Karpas-422 (cell line): ENCODE measurements at regions not wholly inside any gene's neighbourhood (a gene's known extent, or its start where the extent isn't known, plus 50 kb on each side); places are given as distances from the start of the nearest gene placed in this dataset.

Experiments used
- DNase-seq: peaks from one replicate; pipeline ENCODE4 v3.0.0-alpha.2; 2015
- H2AFZ ChIP-seq: fragments of 200-600 bp; sonication (generic); 2 replicates; pipeline ENCODE4 v1.6.1; 2014; ENCODE audit warnings: antibody characterized with exemption, low read length, mixed read lengths
- H3K27ac ChIP-seq: fragments of 200-600 bp; sonication (generic); 2 replicates; pipeline ENCODE4 v1.5.1; 2014; ENCODE audit warnings: mild to moderate bottlenecking, low read length, moderate library complexity
- H3K27me3 ChIP-seq: fragments of 200-600 bp; sonication (generic); 2 replicates; pipeline ENCODE4 v1.6.1; 2014; ENCODE audit warnings: low read length, mixed read lengths
- H3K36me3 ChIP-seq: fragments of 200-600 bp; sonication (generic); 2 replicates; pipeline ENCODE4 v1.6.1; 2014; ENCODE audit warnings: low read length, mixed read lengths; ENCODE audit not compliant: insufficient read depth
- H3K4me1 ChIP-seq: fragments of 200-600 bp; sonication (generic); 2 replicates; pipeline ENCODE4 v1.6.1; 2014; ENCODE audit warnings: mild to moderate bottlenecking, low read length, mixed read lengths
- H3K4me2 ChIP-seq: fragments of 200-600 bp; sonication (generic); 2 replicates; pipeline ENCODE4 v1.6.1; 2014; ENCODE audit warnings: low read length, low read depth, mild to moderate bottlenecking; ENCODE audit not compliant: poor library complexity, severe bottlenecking
- H3K4me3 ChIP-seq: fragments of 200-600 bp; sonication (generic); 2 replicates; pipeline ENCODE4 v1.5.1; 2014; ENCODE audit warnings: mild to moderate bottlenecking, antibody characterized with exemption, low read length, mixed read lengths
- H3K79me2 ChIP-seq: fragments of 200-600 bp; sonication (generic); 2 replicates; pipeline ENCODE4 v1.6.1; 2014; ENCODE audit warnings: mild to moderate bottlenecking, low read length, mixed read lengths
- H3K9ac ChIP-seq: fragments of 200-600 bp; sonication (generic); 2 replicates; pipeline ENCODE4 v1.6.0; 2014; ENCODE audit warnings: low read length
- H3K9me2 ChIP-seq: fragments of 200-600 bp; sonication (generic), shearing (Covaris generic); replicated peaks from 2 replicates; pipeline ENCODE4 v1.6.0; 2014; ENCODE audit warnings: mild to moderate bottlenecking, low read length, moderate library complexity; ENCODE audit not compliant: insufficient read depth
- H3K9me3 ChIP-seq: fragments of 300-700, 200-600 bp; sonication (generic); 2 replicates; pipeline ENCODE4 v1.6.1; 2014; ENCODE audit warnings: low read length, mixed read lengths
- H4K20me1 ChIP-seq: fragments of 200-600 bp; sonication (generic); 2 replicates; pipeline ENCODE4 v1.6.1; 2014; ENCODE audit warnings: mild to moderate bottlenecking, antibody characterized with exemption, low read length, low read depth; ENCODE audit not compliant: insufficient read depth

- no peaks in the 10 kb centered on the region for H3K79me2 ChIP-seq
- H3K9me2 ChIP-seq = no peaks in the 10 kb centered on the region
- no peak overlapping the region for H3K4me2 ChIP-seq
- H3K27me3 ChIP-seq = no peaks in the 10 kb centered on the region
- H3K36me3 ChIP-seq = no peaks in the 10 kb centered on the region
- no peak overlapping the region for H3K9ac ChIP-seq
- no peak for DNase-seq
- H3K4me1 ChIP-seq = no peaks in the 10 kb centered on the region
- no peak overlapping the region for H3K4me3 ChIP-seq
- H3K9me3 ChIP-seq = peaks cover 19% of the 10 kb centered on the region; the same call in 1 of the 2 replicates
- H3K27ac ChIP-seq = no peak overlapping the region
- H2AFZ ChIP-seq = no peak overlapping the region
- H4K20me1 ChIP-seq = no peaks in the 10 kb centered on the region
Measured at GRCh38 chr3:174716956-174717505, 142.1 kb upstream of the NAALADL2 start.

GRCh38 chr3:174720717-174721116 is 138.4 kb upstream of the NAALADL2 start:
- no peaks in the 10 kb centered on the region for H3K79me2 ChIP-seq
- no peaks in the 10 kb centered on the region for H3K27me3 ChIP-seq
- no peaks in the 10 kb centered on the region for H3K36me3 ChIP-seq
- H3K9me2 ChIP-seq = no peaks in the 10 kb centered on the region
- no peaks in the 10 kb centered on the region for H3K4me1 ChIP-seq
- H2AFZ ChIP-seq = no peak overlapping the region
- H3K4me2 ChIP-seq = no peak overlapping the region
- H3K4me3 ChIP-seq = no peak overlapping the region
- H3K27ac ChIP-seq = no peak overlapping the region
- no peak for DNase-seq
- no peak overlapping the region for H3K9ac ChIP-seq
- peaks cover 12% of the 10 kb centered on the region; the same call in 1 of the 2 replicates for H3K9me3 ChIP-seq
- no peaks in the 10 kb centered on the region for H4K20me1 ChIP-seq

GRCh38 chr3:174725303-174725702 is 133.8 kb upstream of the NAALADL2 start:
- H3K79me2 ChIP-seq = no peaks in the 10 kb centered on the region
- H3K27me3 ChIP-seq = no peaks in the 10 kb centered on the region
- H3K4me3 ChIP-seq = no peak overlapping the region
- H2AFZ ChIP-seq = no peak overlapping the region
- H3K9ac ChIP-seq = no peak overlapping the region
- peaks cover 10% of the 10 kb centered on the region; the same call in 1 of the 2 replicates for H3K9me3 ChIP-seq
- DNase-seq = no peak
- no peaks in the 10 kb centered on the region for H3K4me1 ChIP-seq
- H3K9me2 ChIP-seq = no peaks in the 10 kb centered on the region
- no peaks in the 10 kb centered on the region for H4K20me1 ChIP-seq
- H3K36me3 ChIP-seq = no peaks in the 10 kb centered on the region
- no peak overlapping the region for H3K4me2 ChIP-seq
- H3K27ac ChIP-seq = no peak overlapping the region

GRCh38 chr3:174737966-174738365 is 121.2 kb upstream of the NAALADL2 start:
- no peaks in the 10 kb centered on the region for H3K36me3 ChIP-seq
- H3K27ac ChIP-seq = no peak overlapping the region
- peaks cover 30% of the 10 kb centered on the region for H3K9me3 ChIP-seq
- H3K9ac ChIP-seq = no peak overlapping the region
- no peak overlapping the region for H2AFZ ChIP-seq
- H4K20me1 ChIP-seq = no peaks in the 10 kb centered on the region
- no peak overlapping the region for H3K4me3 ChIP-seq
- DNase-seq = no peak
- H3K9me2 ChIP-seq = no peaks in the 10 kb centered on the region
- H3K4me2 ChIP-seq = no peak overlapping the region
- no peaks in the 10 kb centered on the region for H3K27me3 ChIP-seq
- H3K79me2 ChIP-seq = no peaks in the 10 kb centered on the region
- H3K4me1 ChIP-seq = no peaks in the 10 kb centered on the region

- no peak overlapping the region for H3K9ac ChIP-seq
- DNase-seq = no peak
- no peaks in the 10 kb centered on the region for H3K27me3 ChIP-seq
- H4K20me1 ChIP-seq = no peaks in the 10 kb centered on the region
- H3K79me2 ChIP-seq = no peaks in the 10 kb centered on the region
- H3K4me3 ChIP-seq = no peak overlapping the region
- H3K9me2 ChIP-seq = no peaks in the 10 kb centered on the region
- no peak overlapping the region for H3K27ac ChIP-seq
- H3K4me1 ChIP-seq = no peaks in the 10 kb centered on the region
- no peak overlapping the region for H3K4me2 ChIP-seq
- H3K36me3 ChIP-seq = no peaks in the 10 kb centered on the region
- no peak overlapping the region for H2AFZ ChIP-seq
- H3K9me3 ChIP-seq = peaks cover 8% of the 10 kb centered on the region
Measured at GRCh38 chr3:174749143-174749542, 110.0 kb upstream of the NAALADL2 start.

- Histone ChIP-seq H3K79me2 (no peaks in the 10 kb centered on the region), H3K4me2 (no peak overlapping the region), H2AFZ (no peak overlapping the region), H3K36me3 (no peaks in the 10 kb centered on the region), H3K9ac (no peak overlapping the region), H3K4me3 (no peak overlapping the region), H3K9me2 (no peaks in the 10 kb centered on the region), H3K4me1 (no peaks in the 10 kb centered on the region), H3K27ac (no peak overlapping the region), H3K27me3 (no peaks in the 10 kb centered on the region), H4K20me1 (no peaks in the 10 kb centered on the region), H3K9me3 (peaks cover 14% of the 10 kb centered on the region)
- DNase-seq = no peak
Measured at GRCh38 chr3:174755833-174756829, 103.0 kb upstream of the NAALADL2 start.

GRCh38 chr3:174758943-174759342 is 100.2 kb upstream of the NAALADL2 start:
- H3K9ac ChIP-seq = no peak overlapping the region
- H3K9me2 ChIP-seq = no peaks in the 10 kb centered on the region
- no peaks in the 10 kb centered on the region for H3K4me1 ChIP-seq
- no peaks in the 10 kb centered on the region for H3K79me2 ChIP-seq
- H2AFZ ChIP-seq = no peak overlapping the region
- H3K9me3 ChIP-seq = peaks cover 14% of the 10 kb centered on the region
- no peak for DNase-seq
- H4K20me1 ChIP-seq = no peaks in the 10 kb centered on the region
- H3K27me3 ChIP-seq = no peaks in the 10 kb centered on the region
- no peak overlapping the region for H3K4me2 ChIP-seq
- no peak overlapping the region for H3K27ac ChIP-seq
- H3K4me3 ChIP-seq = no peak overlapping the region
- H3K36me3 ChIP-seq = no peaks in the 10 kb centered on the region

- Histone ChIP-seq H3K27ac (no peak overlapping the region), H2AFZ (0 out of 2 replicates have a peak overlapping the region, but pooled peaks have one; percentile 21), H3K4me3 (no peak overlapping the region), H3K9ac (no peak overlapping the region), H3K4me2 (no peak overlapping the region), H3K79me2 (no peaks in the 10 kb centered on the region), H3K4me1 (no peaks in the 10 kb centered on the region), H3K9me3 (peaks cover 19% of the 10 kb centered on the region), H3K36me3 (no peaks in the 10 kb centered on the region), H4K20me1 (no peaks in the 10 kb centered on the region), H3K27me3 (no peaks in the 10 kb centered on the region), H3K9me2 (no peaks in the 10 kb centered on the region)
- DNase-seq = no peak
Measured at GRCh38 chr3:174767406-174767805, 91.7 kb upstream of the NAALADL2 start.
